22Rv1 (cell line): ENCODE measurements at regions not wholly inside any gene's neighbourhood (a gene's known extent, or its start where the extent isn't known, plus 50 kb on each side); places are given as distances from the start of the nearest gene placed in this dataset.

Experiments
- ZFX ChIP-seq: fragments of 450-650 bp; IDR thresholded peaks from 2 replicates; pipeline ENCODE4 v1.6.1; 2017; ENCODE audit warnings: antibody characterized with exemption, borderline replicate concordance
- TF ChIP-seq, protein P1 (sequence below): fragments of 450-650 bp; IDR thresholded peaks from 2 replicates; pipeline ENCODE4 v1.5.1; 2017; ENCODE audit warnings: mild to moderate bottlenecking

DNA sequence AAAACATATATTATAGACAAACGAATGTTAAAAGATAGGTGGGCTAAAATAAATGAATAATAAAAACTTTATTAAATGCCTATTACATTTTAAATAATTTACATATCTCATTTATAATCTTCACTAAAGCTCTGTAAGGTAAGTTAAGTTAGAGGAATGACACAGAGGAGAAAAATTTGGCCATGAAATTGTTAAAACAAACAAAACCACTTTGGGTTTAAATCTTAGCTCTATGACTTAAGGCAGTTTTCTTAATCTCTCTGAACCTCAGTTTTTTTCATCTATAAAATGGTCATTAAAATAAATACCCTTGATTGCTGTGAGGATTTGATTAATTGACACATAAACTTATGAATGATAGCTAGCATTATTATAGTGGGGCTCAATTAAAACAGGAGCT is 404.8 kb upstream of the ATP11B start:
- TF ChIP-seq, protein P1, sequence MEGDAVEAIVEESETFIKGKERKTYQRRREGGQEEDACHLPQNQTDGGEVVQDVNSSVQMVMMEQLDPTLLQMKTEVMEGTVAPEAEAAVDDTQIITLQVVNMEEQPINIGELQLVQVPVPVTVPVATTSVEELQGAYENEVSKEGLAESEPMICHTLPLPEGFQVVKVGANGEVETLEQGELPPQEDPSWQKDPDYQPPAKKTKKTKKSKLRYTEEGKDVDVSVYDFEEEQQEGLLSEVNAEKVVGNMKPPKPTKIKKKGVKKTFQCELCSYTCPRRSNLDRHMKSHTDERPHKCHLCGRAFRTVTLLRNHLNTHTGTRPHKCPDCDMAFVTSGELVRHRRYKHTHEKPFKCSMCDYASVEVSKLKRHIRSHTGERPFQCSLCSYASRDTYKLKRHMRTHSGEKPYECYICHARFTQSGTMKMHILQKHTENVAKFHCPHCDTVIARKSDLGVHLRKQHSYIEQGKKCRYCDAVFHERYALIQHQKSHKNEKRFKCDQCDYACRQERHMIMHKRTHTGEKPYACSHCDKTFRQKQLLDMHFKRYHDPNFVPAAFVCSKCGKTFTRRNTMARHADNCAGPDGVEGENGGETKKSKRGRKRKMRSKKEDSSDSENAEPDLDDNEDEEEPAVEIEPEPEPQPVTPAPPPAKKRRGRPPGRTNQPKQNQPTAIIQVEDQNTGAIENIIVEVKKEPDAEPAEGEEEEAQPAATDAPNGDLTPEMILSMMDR: no peak
- no peak for TF ChIP-seq ZFX
